Loucy (cell line): ENCODE measurements at regions not wholly inside any gene's neighbourhood (a gene's known extent, or its start where the extent isn't known, plus 50 kb on each side); places are given as distances from the start of the nearest gene placed in this dataset.

Source experiments
- CTCF ChIP-seq: fragments of 200-600 bp; sonication (generic); conservative IDR thresholded peaks from 2 replicates; pipeline ENCODE4 v1.5.1; 2014; ENCODE audit warnings: mild to moderate bottlenecking, antibody characterized with exemption, low read length
- EZH2phosphoT487 ChIP-seq: fragments of 200-600 bp; IDR thresholded peaks from 2 replicates; pipeline ENCODE4 v1.6.1; 2018; ENCODE audit warnings: antibody characterized with exemption, mild to moderate bottlenecking, moderate library complexity, borderline replicate concordance

- TF ChIP-seq CTCF (no peak), EZH2phosphoT487 (no peak)
Observed at GRCh38 chr19:31988256-31988655, 357.2 kb upstream of the ZNF507 start.
